GM23248 (cell line): ENCODE measurements at regions not wholly inside any gene's neighbourhood (a gene's known extent, or its start where the extent isn't known, plus 50 kb on each side); places are given as distances from the start of the nearest gene placed in this dataset.

Source experiments
- EZH2 ChIP-seq: fragments of 200-600 bp; sonication (generic); IDR thresholded peaks from 2 replicates; pipeline ENCODE4 v1.6.1; 2018; ENCODE audit warnings: antibody characterized with exemption, mild to moderate bottlenecking; ENCODE audit not compliant: insufficient read depth, poor library complexity, severe bottlenecking
- EZH2phosphoT487 ChIP-seq: fragments of 200-600 bp; sonication (generic); IDR thresholded peaks from 2 replicates; pipeline ENCODE4 v1.6.1; 2018; ENCODE audit warnings: antibody characterized with exemption, moderate library complexity, mild to moderate bottlenecking, low read depth; ENCODE audit not compliant: insufficient read depth

- no peak for TF ChIP-seq EZH2phosphoT487
- no peak for TF ChIP-seq EZH2
These were observed 248.1 kb upstream of the CBLB start for GRCh38 chr3:106116733-106117489.
